Erythroblast (primary cell): ENCODE measurements at regions not wholly inside any gene's neighbourhood (a gene's known extent, or its start where the extent isn't known, plus 50 kb on each side); places are given as distances from the start of the nearest gene placed in this dataset.
A peak's percentile ranks its signal among the peaks of the same experiment; 100 is the strongest.

Source experiments
- DNase-seq, 2 experiments: peaks; one replicate each; lab custom pipeline; 2025; lab: John Stamatoyannopoulos, UW
- GATA1 ChIP-seq: IDR thresholded peaks from 2 replicates; pipeline ENCODE4 v1.6.1; 2011; ENCODE audit warnings: low read depth, mild to moderate bottlenecking, control low read depth, low read length, moderate library complexity
- POLR2A ChIP-seq: IDR thresholded peaks from 2 replicates; pipeline ENCODE4 v1.6.1; 2011; ENCODE audit warnings: mild to moderate bottlenecking, low read length

DNA sequence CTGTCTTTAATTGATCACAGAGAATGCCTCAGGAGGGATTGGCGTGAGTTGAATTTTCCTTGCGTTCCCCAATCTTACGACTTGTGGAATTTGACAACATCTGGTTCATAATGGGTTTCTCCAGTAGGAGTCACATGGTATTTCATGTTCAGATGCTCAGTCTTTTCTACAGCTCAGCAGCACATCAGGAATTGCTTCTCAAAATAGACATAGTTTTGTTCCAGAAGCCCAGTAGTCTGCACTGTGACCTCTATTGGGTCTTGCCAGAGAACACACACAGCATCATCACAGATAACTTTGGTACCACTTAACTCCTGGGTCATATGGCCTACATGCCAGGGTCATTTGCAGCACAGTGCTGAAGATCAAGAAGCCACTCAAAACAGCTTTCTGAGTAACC, 282.5 kb upstream of the HTR2A start:
- DNase-seq, result no peak
- TF ChIP-seq GATA1 (no peak), POLR2A (no peak)

- peak in 1 of 2 experiments; percentile 7 for DNase-seq
- TF ChIP-seq GATA1, result no peak
- no peak for TF ChIP-seq POLR2A
Observed at GRCh38 chr13:47178090-47178950, 281.5 kb upstream of the HTR2A start.

DNA sequence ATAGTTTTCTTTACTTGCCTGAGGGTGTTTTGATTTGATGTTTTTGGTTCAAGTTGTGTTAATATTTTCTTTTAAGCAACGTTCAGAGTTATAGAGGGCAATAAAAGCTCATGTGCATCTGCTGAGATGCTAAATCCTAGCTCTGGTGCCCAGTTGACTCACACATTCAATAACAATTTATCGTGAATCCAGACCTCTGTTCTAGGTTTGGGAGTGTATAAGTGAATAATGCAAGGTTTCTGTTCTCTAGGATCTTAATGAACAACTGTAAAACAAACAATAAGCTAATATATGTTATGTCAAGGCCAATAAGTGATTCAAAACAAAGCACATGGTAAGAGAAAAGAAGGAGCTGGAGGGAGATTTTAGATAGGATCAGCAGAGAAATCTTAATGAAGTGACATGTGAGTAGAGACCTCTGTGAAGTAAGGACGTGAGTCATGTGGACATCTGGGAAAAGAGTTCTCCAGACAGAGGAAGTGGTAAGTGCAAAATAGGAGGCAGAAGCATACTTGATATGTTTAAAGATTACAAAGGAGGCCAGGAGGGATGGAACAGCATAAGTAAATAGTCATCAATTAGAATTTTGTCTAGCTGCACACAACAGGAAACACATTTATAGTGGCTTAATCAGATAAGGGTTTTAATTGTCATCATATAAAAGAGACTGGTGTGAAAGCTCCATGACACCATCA, 278.5 kb upstream of the HTR2A start:
- TF ChIP-seq POLR2A (no peak), GATA1 (no peak)
- DNase-seq, result no peak

DNA sequence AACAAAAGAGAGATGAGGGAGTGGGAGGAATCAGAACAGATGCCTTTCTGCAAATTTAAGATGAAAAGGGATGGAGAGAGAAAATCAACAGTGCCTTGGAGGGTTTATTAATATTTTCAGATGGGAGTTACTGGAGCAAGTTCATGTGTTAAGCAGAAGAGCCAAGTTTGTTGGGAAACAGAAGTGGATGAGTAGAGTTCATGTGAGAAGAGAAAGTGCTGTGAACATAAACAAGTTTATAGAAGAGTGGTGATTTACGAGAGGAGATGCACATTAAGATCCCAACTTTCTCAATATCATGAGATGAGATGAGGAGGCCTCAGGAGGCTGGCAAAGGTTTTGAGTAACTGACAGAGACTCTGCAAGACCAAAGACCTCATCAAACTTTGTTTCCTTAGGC, 274.1 kb upstream of the HTR2A start:
- no peak for DNase-seq
- no peak for TF ChIP-seq POLR2A
- TF ChIP-seq GATA1, result no peak

- no peak for TF ChIP-seq GATA1
- TF ChIP-seq POLR2A, result no peak
Observed at GRCh38 chr13:47168618-47169017, 271.8 kb upstream of the HTR2A start.

GRCh38 chr13:47168066-47168465, 271.2 kb upstream of the HTR2A start:
- TF ChIP-seq GATA1 (no peak), POLR2A (no peak)
- no peak for DNase-seq

More at GRCh38 chr13:47168618-47169017, 271.8 kb upstream of the HTR2A start:
- no peak for DNase-seq

- DNase-seq, result no peak
- no peak for TF ChIP-seq GATA1
- no peak for TF ChIP-seq POLR2A
Observed at GRCh38 chr13:47166336-47166735, 269.5 kb upstream of the HTR2A start.

DNA sequence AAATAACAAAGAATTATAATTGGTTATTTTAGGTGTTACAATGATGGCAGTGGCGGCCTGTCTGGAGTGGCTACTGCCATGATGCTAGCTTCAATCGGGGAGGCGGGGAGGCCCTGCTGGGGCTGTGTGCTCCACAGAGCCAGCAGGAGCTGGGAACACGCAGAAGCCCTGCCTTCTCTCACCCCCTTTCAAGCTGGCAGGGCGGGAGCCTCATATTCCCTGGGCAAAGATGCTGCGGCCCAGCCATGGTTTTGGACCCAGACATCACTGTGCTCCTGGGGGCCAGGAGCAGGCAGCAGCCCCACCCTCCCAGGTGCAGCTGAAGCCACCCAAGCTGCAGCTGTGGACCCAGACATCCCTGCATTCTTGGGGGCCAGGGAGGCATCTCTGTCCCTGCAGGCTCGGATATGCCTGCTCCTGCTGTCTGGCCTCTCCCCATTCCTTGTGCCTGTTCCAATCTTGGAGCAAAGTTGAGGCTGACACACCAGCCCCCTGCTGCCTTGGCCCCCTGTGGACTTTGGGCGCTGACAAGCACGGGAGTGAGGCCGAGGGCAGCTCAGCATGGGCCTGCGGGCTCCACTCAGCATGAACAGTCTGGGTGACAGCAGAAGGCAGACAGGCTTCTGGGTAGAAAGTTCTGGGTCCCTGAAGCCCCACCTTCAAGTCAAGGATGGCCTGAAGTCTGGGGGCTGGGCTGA, 263.1 kb upstream of the HTR2A start:
- no peak for DNase-seq
- TF ChIP-seq GATA1, result no peak
- no peak for TF ChIP-seq POLR2A

DNA sequence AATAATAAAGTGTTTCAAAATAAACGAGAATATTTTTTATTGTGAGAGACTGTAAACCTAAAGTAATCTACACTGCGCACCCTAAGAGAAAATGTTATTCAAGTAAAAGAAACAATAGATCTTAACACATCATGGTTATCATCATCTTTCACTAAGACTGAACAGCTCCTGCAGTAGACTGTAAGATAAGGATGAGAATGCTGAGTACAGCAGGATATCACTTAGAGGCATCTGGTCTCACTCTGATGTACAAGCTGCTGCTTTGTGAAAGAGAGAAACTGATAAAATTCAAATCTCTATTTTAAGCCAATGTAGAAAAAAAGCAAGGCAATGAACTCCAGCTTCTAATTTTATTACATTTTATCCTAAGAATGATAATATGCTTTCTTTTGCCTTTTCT, 261.7 kb upstream of the HTR2A start:
- no peak for TF ChIP-seq POLR2A
- TF ChIP-seq GATA1, result no peak
- DNase-seq, result peak; percentile 16 to 75

GRCh38 chr13:47148543-47148942, 251.7 kb upstream of the HTR2A start:
- no peak for TF ChIP-seq POLR2A
- TF ChIP-seq GATA1, result no peak
- DNase-seq, result no peak

DNA sequence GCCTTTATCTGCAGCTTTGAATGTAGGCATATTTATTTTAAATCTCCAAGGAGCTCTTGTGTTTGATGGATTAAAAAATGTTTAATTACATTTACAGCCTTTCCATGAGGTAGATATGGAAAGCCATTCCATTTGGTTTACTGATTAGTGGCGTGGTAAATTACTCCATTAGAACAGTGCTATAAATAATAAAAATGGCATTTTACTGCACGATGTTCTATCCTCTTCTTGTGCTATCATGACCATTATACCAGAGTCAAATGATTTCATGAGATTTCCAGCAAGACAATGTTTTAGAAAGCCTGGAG, 250.9 kb upstream of the HTR2A start:
- no peak for TF ChIP-seq GATA1
- no peak for TF ChIP-seq POLR2A
- DNase-seq, result no peak

GRCh38 chr13:47146991-47147811, 250.3 kb upstream of the HTR2A start:
- TF ChIP-seq GATA1, result no peak
- TF ChIP-seq POLR2A, result no peak
- DNase-seq, result no peak

- no peak for TF ChIP-seq GATA1
- no peak for TF ChIP-seq POLR2A
- no peak for DNase-seq
Observed at GRCh38 chr13:47146136-47146535, 249.3 kb upstream of the HTR2A start.
